ENCODE measurements at regions not wholly inside any gene's neighbourhood (a gene's known extent, or its start where the extent isn't known, plus 50 kb on each side); places are given as distances from the start of the nearest gene placed in this dataset.
"Not testable (repeated sequence)": the region's sequence is repeated elsewhere in the genome, so short reads cannot be mapped to it uniquely, and the experiment has no call there.

- Mint-ChIP-seq H3K4me1 (no peaks in the 10 kb centered on the region), H3K9me3 (peaks cover 0 to 20% (median 2%) of the 10 kb centered on the region in 5 donors), H3K27ac (no peak overlapping the region), H3K27me3 (no peaks in the 10 kb centered on the region), H3K4me3 (no peak overlapping the region), H3K36me3 (no peaks in the 10 kb centered on the region)
- Histone ChIP-seq H3K27me3 (ENCODE audit: insufficient read depth, low read length, poor library complexity, severe bottlenecking) (no peaks in the 10 kb centered on the region), H3K4me3 (ENCODE audit: low read length) (no peak overlapping the region), H3K36me3 (ENCODE audit: insufficient read depth, low read length) (no peaks in the 10 kb centered on the region), H3K27ac (ENCODE audit: low read depth, low read length) (no peak overlapping the region), H3K9me3 (ENCODE audit: low read length) (no peaks in the 10 kb centered on the region), H3K4me1 (ENCODE audit: insufficient read depth, low read length) (no peaks in the 10 kb centered on the region)
- CTCF ChIA-PET: no interaction called here
- DNase-seq: no peak
- POLR2A ChIA-PET: no interaction called here
These were observed 322.1 kb downstream of the FAM170A start for GRCh38 chr5:119951330-119951934.

GRCh38 chr5:119953474-119953873, 324.1 kb downstream of the FAM170A start:
- Histone ChIP-seq H3K4me3 (ENCODE audit: low read length) (no peak overlapping the region), H3K27me3 (ENCODE audit: insufficient read depth, low read length, poor library complexity, severe bottlenecking) (no peaks in the 10 kb centered on the region), H3K9me3 (ENCODE audit: low read length) (no peaks in the 10 kb centered on the region), H3K36me3 (ENCODE audit: insufficient read depth, low read length) (no peaks in the 10 kb centered on the region), H3K4me1 (ENCODE audit: insufficient read depth, low read length) (no peaks in the 10 kb centered on the region), H3K27ac (ENCODE audit: low read depth, low read length) (no peak overlapping the region)
- Mint-ChIP-seq H3K9me3 (peaks cover 0 to 21% (median 1%) of the 10 kb centered on the region in 5 donors), H3K27me3 (no peaks in the 10 kb centered on the region), H3K36me3 (no peaks in the 10 kb centered on the region), H3K4me1 (no peaks in the 10 kb centered on the region), H3K4me3 (no peak overlapping the region), H3K27ac (no peak overlapping the region)
- DNase-seq: no peak
- ChIA-PET CTCF (no interaction called here), POLR2A (no interaction called here)

- Histone ChIP-seq H3K27me3 (ENCODE audit: insufficient read depth, low read length, poor library complexity, severe bottlenecking) (no peaks in the 10 kb centered on the region), H3K27ac (ENCODE audit: low read depth, low read length) (no peak overlapping the region), H3K9me3 (ENCODE audit: low read length) (no peaks in the 10 kb centered on the region), H3K36me3 (ENCODE audit: insufficient read depth, low read length) (no peaks in the 10 kb centered on the region), H3K4me1 (ENCODE audit: insufficient read depth, low read length) (no peaks in the 10 kb centered on the region), H3K4me3 (ENCODE audit: low read length) (no peak overlapping the region)
- Mint-ChIP-seq H3K27me3 (no peaks in the 10 kb centered on the region), H3K4me3 (no peak overlapping the region), H3K9me3 (peaks cover 0 to 20% (median 3%) of the 10 kb centered on the region in 5 donors), H3K27ac (no peak overlapping the region), H3K36me3 (no peaks in the 10 kb centered on the region), H3K4me1 (no peaks in the 10 kb centered on the region)
- ChIA-PET POLR2A (no interaction called here), CTCF (no interaction called here)
- DNase-seq: no peak
These were observed 324.7 kb downstream of the FAM170A start for GRCh38 chr5:119954106-119954505.

GRCh38 chr5:119961993-119962392, 332.6 kb downstream of the FAM170A start:
- H3K27me3 ChIP-seq (ENCODE audit: insufficient read depth, low read length, poor library complexity, severe bottlenecking): no peaks in the 10 kb centered on the region
- no peaks in the 10 kb centered on the region for H3K27me3 Mint-ChIP-seq
- H3K9me3 Mint-ChIP-seq: peaks cover 0 to 13% (median 12%) of the 10 kb centered on the region in 5 donors
- ChIA-PET POLR2A (no interaction called here), CTCF (no interaction called here)
- no peak overlapping the region for H3K4me3 Mint-ChIP-seq
- DNase-seq: no peak
- H3K4me1 Mint-ChIP-seq: no peaks in the 10 kb centered on the region
- no peaks in the 10 kb centered on the region for H3K36me3 ChIP-seq (ENCODE audit: insufficient read depth, low read length)
- no peak overlapping the region for H3K4me3 ChIP-seq (ENCODE audit: low read length)
- no peaks in the 10 kb centered on the region for H3K36me3 Mint-ChIP-seq
- H3K27ac Mint-ChIP-seq: no peak overlapping the region
- H3K4me1 ChIP-seq (ENCODE audit: insufficient read depth, low read length): no peaks in the 10 kb centered on the region
- H3K9me3 ChIP-seq (ENCODE audit: low read length): no peaks in the 10 kb centered on the region
- H3K27ac ChIP-seq (ENCODE audit: low read depth, low read length): no peak overlapping the region

GRCh38 chr5:119966028-119966427, 336.7 kb downstream of the FAM170A start:
- no peaks in the 10 kb centered on the region for H3K9me3 ChIP-seq (ENCODE audit: low read length)
- POLR2A ChIA-PET: no interaction called here
- no peak overlapping the region for H3K27ac ChIP-seq (ENCODE audit: low read depth, low read length)
- Mint-ChIP-seq H3K9me3 (peaks cover 3 to 12% (median 8%) of the 10 kb centered on the region in 5 donors), H3K4me3 (no peak overlapping the region), H3K36me3 (no peaks in the 10 kb centered on the region), H3K27me3 (no peaks in the 10 kb centered on the region), H3K4me1 (no peaks in the 10 kb centered on the region), H3K27ac (no peak overlapping the region)
- H3K27me3 ChIP-seq (ENCODE audit: insufficient read depth, low read length, poor library complexity, severe bottlenecking): no peaks in the 10 kb centered on the region
- no peaks in the 10 kb centered on the region for H3K36me3 ChIP-seq (ENCODE audit: insufficient read depth, low read length)
- no peaks in the 10 kb centered on the region for H3K4me1 ChIP-seq (ENCODE audit: insufficient read depth, low read length)
- DNase-seq: no peak
- no peak overlapping the region for H3K4me3 ChIP-seq (ENCODE audit: low read length)
- CTCF ChIA-PET: no interaction called here

- H3K27ac Mint-ChIP-seq: no peak overlapping the region
- Histone ChIP-seq H3K27me3 (ENCODE audit: insufficient read depth, low read length, poor library complexity, severe bottlenecking) (no peaks in the 10 kb centered on the region), H3K4me3 (ENCODE audit: low read length) (no peak overlapping the region), H3K4me1 (ENCODE audit: insufficient read depth, low read length) (no peaks in the 10 kb centered on the region), H3K36me3 (ENCODE audit: insufficient read depth, low read length) (no peaks in the 10 kb centered on the region), H3K9me3 (ENCODE audit: low read length) (no peaks in the 10 kb centered on the region), H3K27ac (ENCODE audit: low read depth, low read length) (no peak overlapping the region)
- peaks cover 3 to 17% (median 8%) of the 10 kb centered on the region in 5 donors for H3K9me3 Mint-ChIP-seq
- DNase-seq: no peak
- ChIA-PET POLR2A (no interaction called here), CTCF (no interaction called here)
- no peak overlapping the region for H3K4me3 Mint-ChIP-seq
- H3K36me3 Mint-ChIP-seq: no peaks in the 10 kb centered on the region
- no peaks in the 10 kb centered on the region for H3K27me3 Mint-ChIP-seq
- H3K4me1 Mint-ChIP-seq: no peaks in the 10 kb centered on the region
These were observed 339.3 kb downstream of the FAM170A start for GRCh38 chr5:119968690-119969089.

- peaks cover 22 to 41% (median 36%) of the 10 kb centered on the region in 5 donors for H3K9me3 Mint-ChIP-seq
- H3K27ac Mint-ChIP-seq; H3K27me3 ChIP-seq (ENCODE audit: insufficient read depth, low read length, poor library complexity, severe bottlenecking); H3K36me3 Mint-ChIP-seq; H3K36me3 ChIP-seq (ENCODE audit: insufficient read depth, low read length); H3K4me1 ChIP-seq (ENCODE audit: insufficient read depth, low read length); H3K4me1 Mint-ChIP-seq; POLR2A ChIA-PET; H3K9me3 ChIP-seq (ENCODE audit: low read length); H3K27ac ChIP-seq (ENCODE audit: low read depth, low read length); H3K4me3 ChIP-seq (ENCODE audit: low read length); CTCF ChIA-PET; DNase-seq; H3K27me3 Mint-ChIP-seq; H3K4me3 Mint-ChIP-seq: not testable (repeated sequence)
These were observed 357.7 kb downstream of the FAM170A start for GRCh38 chr5:119987077-119987476.

- Mint-ChIP-seq H3K9me3 (peaks cover 20 to 30% (median 29%) of the 10 kb centered on the region in 5 donors), H3K27me3 (peaks cover 0 to 1% of the 10 kb centered on the region in 2 donors), H3K4me1 (no peaks in the 10 kb centered on the region), H3K36me3 (peaks cover 0 to 5% (median 0%) of the 10 kb centered on the region in 3 donors), H3K4me3 (no peak overlapping the region), H3K27ac (no peak overlapping the region)
- no peaks in the 10 kb centered on the region for H3K9me3 ChIP-seq (ENCODE audit: low read length)
- DNase-seq: no peak
- H3K27me3 ChIP-seq (ENCODE audit: insufficient read depth, low read length, poor library complexity, severe bottlenecking): no peaks in the 10 kb centered on the region
- H3K4me1 ChIP-seq (ENCODE audit: insufficient read depth, low read length): no peaks in the 10 kb centered on the region
- no peak overlapping the region for H3K4me3 ChIP-seq (ENCODE audit: low read length)
- ChIA-PET CTCF (no interaction called here), POLR2A (no interaction called here)
- H3K36me3 ChIP-seq (ENCODE audit: insufficient read depth, low read length): no peaks in the 10 kb centered on the region
- no peak overlapping the region for H3K27ac ChIP-seq (ENCODE audit: low read depth, low read length)
These were observed 362.3 kb downstream of the FAM170A start for GRCh38 chr5:119991625-119992024.

- Histone ChIP-seq H3K27ac (ENCODE audit: low read depth, low read length) (no peak overlapping the region), H3K36me3 (ENCODE audit: insufficient read depth, low read length) (no peaks in the 10 kb centered on the region), H3K4me1 (ENCODE audit: insufficient read depth, low read length) (no peaks in the 10 kb centered on the region), H3K4me3 (ENCODE audit: low read length) (no peak overlapping the region), H3K27me3 (ENCODE audit: insufficient read depth, low read length, poor library complexity, severe bottlenecking) (no peaks in the 10 kb centered on the region), H3K9me3 (ENCODE audit: low read length) (no peaks in the 10 kb centered on the region)
- no peaks in the 10 kb centered on the region for H3K4me1 Mint-ChIP-seq
- H3K27ac Mint-ChIP-seq: no peak overlapping the region
- DNase-seq: no peak
- ChIA-PET POLR2A (no interaction called here), CTCF (no interaction called here)
- H3K36me3 Mint-ChIP-seq: no peaks in the 10 kb centered on the region
- peaks cover under 1 to 10% (median 2%) of the 10 kb centered on the region in 5 donors for H3K9me3 Mint-ChIP-seq
- H3K27me3 Mint-ChIP-seq: peaks cover 0 to 1% of the 10 kb centered on the region in 2 donors
- no peak overlapping the region for H3K4me3 Mint-ChIP-seq
These were observed 366.8 kb downstream of the FAM170A start for GRCh38 chr5:119996128-119996527.
